Testis (tissue), 2 donors: ENCODE measurements at regions not wholly inside any gene's neighbourhood (a gene's known extent, or its start where the extent isn't known, plus 50 kb on each side); places are given as distances from the start of the nearest gene placed in this dataset.

ENCODE experiments used
- CTCF ChIP-seq, 3 experiments: fragments of 450-650 bp in 2 of 3; fragments of 200-600 bp in 1 of 3; sonication (generic) in 1 of 3; IDR thresholded peaks; one replicate each; pipeline ENCODE4 v1.5.1; 2016 to 2019; ENCODE audit warnings: antibody characterized with exemption in 3 of 3, mild to moderate bottlenecking in 2 of 3, moderate library complexity in 1 of 3
- POLR2A ChIP-seq: fragments of 450-650 bp; IDR thresholded peaks from one replicate; pipeline ENCODE4 v1.6.1; 2017; ENCODE audit warnings: antibody characterized with exemption, mild to moderate bottlenecking, moderate library complexity

GRCh38 chr22:27298742-27299141, 502.8 kb downstream of the MN1 start:
- TF ChIP-seq POLR2A: no peak
- no peak for TF ChIP-seq CTCF (IDR thresholded peaks at IDR 0.05)
